BJ (cell line): ENCODE measurements at regions not wholly inside any gene's neighbourhood (a gene's known extent, or its start where the extent isn't known, plus 50 kb on each side); places are given as distances from the start of the nearest gene placed in this dataset.

Experiments
- CTCF ChIA-PET: fragments of 350-600 bp; formaldehyde crosslinking; extraction: SDS; loops from one replicate; lab custom pipeline; 2021; ENCODE audit warnings: antibody characterized with exemption, inconsistent platforms; lab: Yijun Ruan, JAX
- POLR2A ChIA-PET: fragments of 300-600 bp; sonication (Branson Sonifier 250); formaldehyde crosslinking; extraction: SDS; loops from one replicate; lab custom pipeline; 2021; ENCODE audit warnings: antibody characterized with exemption; lab: Charles Lee
- DNase-seq: peaks from one replicate; pipeline ENCODE4 v3.0.0-alpha.2; 2011; ENCODE audit warnings: low read depth
- H3K27me3 ChIP-seq: 2 replicates; pipeline ENCODE4 v1.6.0; 2011; ENCODE audit warnings: low read length; ENCODE audit not compliant: control insufficient read depth, insufficient read depth
- H3K36me3 ChIP-seq: 2 replicates; pipeline ENCODE4 v1.5.1; 2011; ENCODE audit warnings: low read length; ENCODE audit not compliant: control insufficient read depth, insufficient read depth
- H3K4me3 ChIP-seq: 2 replicates; pipeline ENCODE4 v1.5.1; 2011; ENCODE audit warnings: low read depth, mild to moderate bottlenecking, control low read depth, low read length
- TF ChIP-seq, protein P1 (sequence below): IDR thresholded peaks from 2 replicates; pipeline ENCODE4 v1.5.1; 2011; ENCODE audit warnings: low read depth, mild to moderate bottlenecking, control low read depth, inconsistent platforms, low read length, moderate library complexity; ENCODE audit not compliant: insufficient read depth

DNA sequence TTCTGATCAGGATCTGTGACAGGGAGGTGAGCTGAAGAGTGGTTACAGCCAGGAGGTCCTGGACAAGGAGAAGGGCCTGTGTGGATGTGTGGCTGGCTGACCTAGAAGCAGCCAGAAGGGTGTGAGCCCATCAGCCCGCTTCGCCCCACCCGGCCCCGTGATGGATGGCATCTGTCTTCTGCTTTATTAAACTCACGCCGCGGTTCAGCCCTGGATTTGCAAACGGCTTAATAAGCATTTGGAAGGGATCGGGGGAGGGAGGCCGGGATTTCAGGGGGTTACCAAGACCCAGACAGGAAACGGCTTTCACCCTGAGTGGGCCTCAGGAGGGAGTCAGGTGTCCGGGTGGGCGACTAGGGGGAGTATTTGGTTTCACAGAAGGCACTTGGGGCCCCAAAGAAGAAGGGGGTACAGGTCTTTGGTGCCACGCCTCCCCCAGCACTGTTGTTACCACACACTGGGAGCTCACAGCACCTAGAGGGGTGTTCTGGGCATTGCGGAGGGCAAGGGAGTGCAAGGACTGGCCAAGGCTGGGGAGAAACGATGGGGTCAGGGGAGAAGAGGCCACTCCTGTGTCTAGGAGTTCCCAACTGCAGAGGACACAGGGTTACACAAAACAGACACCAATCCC, 53.8 kb upstream of the FOXP4 start:
- H3K36me3 ChIP-seq: no peaks in the 10 kb centered on the region
- ChIA-PET POLR2A (no interaction called here), CTCF (interaction anchor here (1.4 kb wide), 1 partner anchor 18 kb away, joined by 4 read pairs; no protein-coding TSS in a partner anchor)
- H3K4me3 ChIP-seq: no peak overlapping the region
- DNase-seq: no peak
- TF ChIP-seq, protein P1, sequence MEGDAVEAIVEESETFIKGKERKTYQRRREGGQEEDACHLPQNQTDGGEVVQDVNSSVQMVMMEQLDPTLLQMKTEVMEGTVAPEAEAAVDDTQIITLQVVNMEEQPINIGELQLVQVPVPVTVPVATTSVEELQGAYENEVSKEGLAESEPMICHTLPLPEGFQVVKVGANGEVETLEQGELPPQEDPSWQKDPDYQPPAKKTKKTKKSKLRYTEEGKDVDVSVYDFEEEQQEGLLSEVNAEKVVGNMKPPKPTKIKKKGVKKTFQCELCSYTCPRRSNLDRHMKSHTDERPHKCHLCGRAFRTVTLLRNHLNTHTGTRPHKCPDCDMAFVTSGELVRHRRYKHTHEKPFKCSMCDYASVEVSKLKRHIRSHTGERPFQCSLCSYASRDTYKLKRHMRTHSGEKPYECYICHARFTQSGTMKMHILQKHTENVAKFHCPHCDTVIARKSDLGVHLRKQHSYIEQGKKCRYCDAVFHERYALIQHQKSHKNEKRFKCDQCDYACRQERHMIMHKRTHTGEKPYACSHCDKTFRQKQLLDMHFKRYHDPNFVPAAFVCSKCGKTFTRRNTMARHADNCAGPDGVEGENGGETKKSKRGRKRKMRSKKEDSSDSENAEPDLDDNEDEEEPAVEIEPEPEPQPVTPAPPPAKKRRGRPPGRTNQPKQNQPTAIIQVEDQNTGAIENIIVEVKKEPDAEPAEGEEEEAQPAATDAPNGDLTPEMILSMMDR: no peak
- H3K27me3 ChIP-seq: peaks cover 24% of the 10 kb centered on the region

DNA sequence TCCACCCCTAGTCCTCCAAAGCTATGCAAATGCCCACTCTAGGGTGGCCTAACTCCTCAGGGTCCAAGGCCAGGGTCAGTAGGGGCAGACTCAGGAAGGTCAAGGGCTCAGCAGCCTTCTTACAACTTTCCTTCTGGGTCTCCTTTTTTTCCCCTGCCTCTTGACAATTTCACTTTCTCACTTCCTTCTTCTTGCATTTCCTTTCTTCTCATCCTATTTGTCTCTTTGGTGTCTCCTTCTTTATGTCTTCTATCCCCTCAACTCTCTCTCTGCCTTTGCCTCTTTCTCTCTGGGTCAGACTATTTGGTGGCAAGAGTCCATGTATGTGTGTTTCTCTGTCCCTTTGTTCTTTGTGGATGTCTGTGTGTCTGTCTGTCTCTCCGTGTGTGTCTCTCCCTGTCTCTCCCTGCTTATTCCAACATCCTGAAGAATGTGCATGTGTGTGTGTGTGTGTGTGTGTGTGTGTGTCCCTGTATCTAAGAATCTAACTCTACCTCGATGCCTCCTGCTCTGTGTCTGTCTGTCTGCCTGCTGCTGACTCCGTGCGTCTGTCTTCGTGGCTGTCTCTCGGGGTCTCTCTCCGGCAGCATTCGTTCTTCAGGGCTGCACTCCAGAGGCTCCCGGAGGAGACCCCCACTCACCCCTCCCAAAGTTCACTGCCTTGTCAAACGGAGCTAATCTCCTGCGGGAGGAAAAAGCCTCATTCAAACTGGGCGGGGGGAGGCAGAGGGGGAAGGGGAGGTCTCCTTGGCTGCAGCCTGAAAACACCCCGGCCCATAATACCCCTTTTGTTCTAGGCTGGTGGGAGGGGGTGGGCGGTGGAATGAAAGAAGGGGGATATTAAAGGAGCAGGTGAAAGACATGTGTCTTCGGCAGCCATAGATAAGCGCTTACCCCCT, 51.7 kb upstream of the FOXP4 start:
- CTCF ChIA-PET: no interaction called here
- POLR2A ChIA-PET: no interaction called here
- Histone ChIP-seq H3K4me3 (no peak overlapping the region), H3K36me3 (no peaks in the 10 kb centered on the region), H3K27me3 (peaks cover 28% of the 10 kb centered on the region)
- no peak for DNase-seq
- TF ChIP-seq, protein P1: no peak
